Panc1 (cell line): ENCODE measurements at regions not wholly inside any gene's neighbourhood (a gene's known extent, or its start where the extent isn't known, plus 50 kb on each side); places are given as distances from the start of the nearest gene placed in this dataset.

Experiments used
- CTCF ChIP-seq: fragments of 450-650 bp; IDR thresholded peaks from 2 replicates; pipeline ENCODE4 v1.5.1; 2017; ENCODE audit warnings: mild to moderate bottlenecking
- POLR2AphosphoS5 ChIP-seq: IDR thresholded peaks from 2 replicates; pipeline ENCODE4 v1.6.1; 2012; ENCODE audit warnings: mild to moderate bottlenecking, low read depth, low read length, moderate library complexity
- TCF7L2 ChIP-seq: IDR thresholded peaks from 2 replicates; pipeline ENCODE4 v1.6.1; 2011; ENCODE audit warnings: mild to moderate bottlenecking, low read depth, low read length, inconsistent platforms

GRCh38 chr1:194813096-194813495 lies 1626.7 kb upstream of the B3GALT2 start:
- no peak for TF ChIP-seq CTCF
- no peak for TF ChIP-seq POLR2AphosphoS5
- TF ChIP-seq TCF7L2: no peak
